SK-N-MC (cell line): ENCODE measurements at regions not wholly inside any gene's neighbourhood (a gene's known extent, or its start where the extent isn't known, plus 50 kb on each side); places are given as distances from the start of the nearest gene placed in this dataset.

Experiments
- DNase-seq: peaks from one replicate; pipeline ENCODE4 v3.0.0-alpha.2; 2011; ENCODE audit warnings: low read depth, low spot score
- H3K27ac ChIP-seq: fragments of 200-600 bp; sonication (generic); 2 replicates; pipeline ENCODE4 v1.5.1; 2016; ENCODE audit warnings: mixed run types
- H3K36me3 ChIP-seq: fragments of 200-600 bp; sonication (generic); 2 replicates; pipeline ENCODE4 v1.6.1; 2017; ENCODE audit warnings: antibody characterized with exemption, low read length, mixed read lengths; ENCODE audit not compliant: insufficient read depth
- H3K4me3 ChIP-seq: fragments of 200-600 bp; sonication (generic); 2 replicates; pipeline ENCODE4 v1.5.1; 2016
- H3K9ac ChIP-seq: fragments of 200-600 bp; sonication (generic); 2 replicates; pipeline ENCODE4 v1.8.0; 2017; ENCODE audit warnings: mixed run types, mixed read lengths; ENCODE audit not compliant: insufficient read length
- H3K9me3 ChIP-seq: fragments of 200-600 bp; sonication (generic); 2 replicates; pipeline ENCODE4 v1.6.1; 2017; ENCODE audit warnings: low read depth, mild to moderate bottlenecking, antibody characterized with exemption, low read length, moderate library complexity, mixed read lengths
- EZH2 ChIP-seq: fragments of 200-600 bp; sonication (generic); IDR thresholded peaks from one replicate; pipeline ENCODE4 v1.6.1; 2017; ENCODE audit warnings: antibody characterized with exemption
- FOXP2 ChIP-seq: optimal IDR thresholded peaks from 2 replicates; pipeline ENCODE3; 2011; ENCODE audit warnings: mild to moderate bottlenecking, moderate library complexity; ENCODE audit not compliant: insufficient read depth; ENCODE audit errors: extremely low read length, control extremely low read depth
- POLR2AphosphoS5 ChIP-seq: IDR thresholded peaks from 2 replicates; pipeline ENCODE4 v1.6.1; 2012; ENCODE audit warnings: mild to moderate bottlenecking, low read depth, low read length, borderline replicate concordance

- no peak overlapping the region for H3K9ac ChIP-seq
- no peak overlapping the region for H3K4me3 ChIP-seq
- no peak for TF ChIP-seq FOXP2
- TF ChIP-seq POLR2AphosphoS5 = no peak
- TF ChIP-seq EZH2 = no peak
- H3K9me3 ChIP-seq = no peaks in the 10 kb centered on the region
- no peaks in the 10 kb centered on the region for H3K36me3 ChIP-seq
- no peak for DNase-seq
- H3K27ac ChIP-seq = no peak overlapping the region
Observed at GRCh38 chr7:50207251-50207564, 97.3 kb upstream of the IKZF1 start.

- H3K9me3 ChIP-seq = no peaks in the 10 kb centered on the region
- H3K4me3 ChIP-seq = no peak overlapping the region
- H3K36me3 ChIP-seq = no peaks in the 10 kb centered on the region
- H3K9ac ChIP-seq = no peak overlapping the region
- no peak for DNase-seq
- TF ChIP-seq FOXP2 (no peak), EZH2 (no peak), POLR2AphosphoS5 (no peak)
- no peak overlapping the region for H3K27ac ChIP-seq
Observed at GRCh38 chr7:50206453-50207250, 97.9 kb upstream of the IKZF1 start.

GRCh38 chr7:50205011-50205410 lies 99.5 kb upstream of the IKZF1 start:
- Histone ChIP-seq H3K9me3 (no peaks in the 10 kb centered on the region), H3K9ac (no peak overlapping the region), H3K27ac (no peak overlapping the region), H3K4me3 (no peak overlapping the region), H3K36me3 (no peaks in the 10 kb centered on the region)
- no peak for TF ChIP-seq EZH2
- no peak for TF ChIP-seq POLR2AphosphoS5
- no peak for TF ChIP-seq FOXP2
- DNase-seq = no peak

GRCh38 chr7:50204581-50204980 lies 99.9 kb upstream of the IKZF1 start:
- H3K27ac ChIP-seq = no peak overlapping the region
- no peaks in the 10 kb centered on the region for H3K9me3 ChIP-seq
- H3K4me3 ChIP-seq = no peak overlapping the region
- H3K9ac ChIP-seq = no peak overlapping the region
- no peak for DNase-seq
- H3K36me3 ChIP-seq = no peaks in the 10 kb centered on the region
- no peak for TF ChIP-seq POLR2AphosphoS5
- no peak for TF ChIP-seq FOXP2
- no peak for TF ChIP-seq EZH2

GRCh38 chr7:50203521-50203920 lies 101.0 kb upstream of the IKZF1 start:
- Histone ChIP-seq H3K9ac (no peak overlapping the region), H3K27ac (no peak overlapping the region), H3K9me3 (no peaks in the 10 kb centered on the region), H3K4me3 (no peak overlapping the region), H3K36me3 (no peaks in the 10 kb centered on the region)
- no peak for DNase-seq
- no peak for TF ChIP-seq POLR2AphosphoS5
- TF ChIP-seq FOXP2 = no peak
- no peak for TF ChIP-seq EZH2

- H3K36me3 ChIP-seq = no peaks in the 10 kb centered on the region
- no peak overlapping the region for H3K27ac ChIP-seq
- no peak overlapping the region for H3K9ac ChIP-seq
- no peak for DNase-seq
- H3K4me3 ChIP-seq = no peak overlapping the region
- H3K9me3 ChIP-seq = no peaks in the 10 kb centered on the region
- TF ChIP-seq EZH2 (no peak), FOXP2 (no peak), POLR2AphosphoS5 (no peak)
Observed at GRCh38 chr7:50202052-50202555, 102.4 kb upstream of the IKZF1 start.

- no peak for DNase-seq
- no peak for TF ChIP-seq POLR2AphosphoS5
- TF ChIP-seq FOXP2 = no peak
- no peak for TF ChIP-seq EZH2
- no peaks in the 10 kb centered on the region for H3K36me3 ChIP-seq
- H3K9me3 ChIP-seq = no peaks in the 10 kb centered on the region
- no peak overlapping the region for H3K27ac ChIP-seq
- no peak overlapping the region for H3K4me3 ChIP-seq
- no peak overlapping the region for H3K9ac ChIP-seq
Observed at GRCh38 chr7:50199824-50200223, 104.7 kb upstream of the IKZF1 start.

- H3K36me3 ChIP-seq = no peaks in the 10 kb centered on the region
- H3K9ac ChIP-seq = no peak overlapping the region
- no peak for TF ChIP-seq FOXP2
- TF ChIP-seq EZH2 = no peak
- TF ChIP-seq POLR2AphosphoS5 = no peak
- no peak overlapping the region for H3K4me3 ChIP-seq
- no peaks in the 10 kb centered on the region for H3K9me3 ChIP-seq
- H3K27ac ChIP-seq = no peak overlapping the region
- DNase-seq = no peak
Observed at GRCh38 chr7:50197549-50197948, 104.5 kb upstream of the ZPBP start.

- TF ChIP-seq FOXP2 = no peak
- no peak for TF ChIP-seq EZH2
- TF ChIP-seq POLR2AphosphoS5 = no peak
- H3K27ac ChIP-seq = no peak overlapping the region
- no peaks in the 10 kb centered on the region for H3K9me3 ChIP-seq
- no peak overlapping the region for H3K9ac ChIP-seq
- no peak for DNase-seq
- H3K4me3 ChIP-seq = no peak overlapping the region
- H3K36me3 ChIP-seq = no peaks in the 10 kb centered on the region
Observed at GRCh38 chr7:50196719-50197118, 103.7 kb upstream of the ZPBP start.
